HCT116 (cell line): ENCODE measurements at regions not wholly inside any gene's neighbourhood (a gene's known extent, or its start where the extent isn't known, plus 50 kb on each side); places are given as distances from the start of the nearest gene placed in this dataset.

Experiments
- CEBPB ChIP-seq: IDR thresholded peaks from 2 replicates; pipeline ENCODE4 v1.6.1; 2012; ENCODE audit warnings: low read depth
- CTCF ChIP-seq, 3 experiments: fragments of 200-600 bp in 1 of 3; sonication (generic) in 1 of 3; IDR thresholded peaks in 2 of 3; conservative IDR thresholded peaks in 1 of 3; 2 replicates each; pipeline ENCODE4 v1.5.1; 2012 to 2017; ENCODE audit warnings: low read depth in 2 of 3, low read length in 2 of 3, antibody characterized with exemption in 1 of 3, borderline replicate concordance in 1 of 3, control low read depth in 1 of 3, mild to moderate bottlenecking in 1 of 3, mixed read lengths in 1 of 3, mixed run types in 1 of 3, moderate library complexity in 1 of 3; ENCODE audit not compliant: insufficient read depth in 1 of 3
- EGR1 ChIP-seq: IDR thresholded peaks from 2 replicates; pipeline ENCODE4 v1.6.1; 2012; ENCODE audit warnings: low read depth
- EZH2 ChIP-seq: fragments of 200-600 bp; sonication (generic); IDR thresholded peaks from 2 replicates; pipeline ENCODE4 v1.6.1; 2017; ENCODE audit warnings: antibody characterized with exemption, mixed run types
- EZH2phosphoT487 ChIP-seq: fragments of 200-600 bp; IDR thresholded peaks from 2 replicates; pipeline ENCODE4 v1.6.1; 2018; ENCODE audit warnings: antibody characterized with exemption, borderline replicate concordance
- POLR2A ChIP-seq: IDR thresholded peaks from 2 replicates; pipeline ENCODE4 v1.7.0; 2011; ENCODE audit warnings: borderline replicate concordance; ENCODE audit not compliant: insufficient read depth, insufficient read length; ENCODE audit errors: extremely low read depth
- YY1 ChIP-seq: IDR thresholded peaks from 2 replicates; pipeline ENCODE4 v1.6.1; 2011; ENCODE audit warnings: low read length, low read depth, moderate library complexity, mild to moderate bottlenecking; ENCODE audit not compliant: insufficient replicate concordance; ENCODE audit errors: extremely low read depth
- TF ChIP-seq, protein P1 (sequence below): IDR thresholded peaks from 2 replicates; pipeline ENCODE4 v1.6.1; 2012

- TF ChIP-seq POLR2A (no peak), EZH2 (no peak), CTCF (IDR thresholded peaks at IDR 0.05 in 2 of 3, conservative IDR thresholded peaks at IDR 0.05 in 1 of 3; ENCODE audit: borderline replicate concordance in 1 of 3, insufficient read depth in 1 of 3, low read depth in 2 of 3, low read length in 2 of 3) (no peak), EGR1 (no peak), CEBPB (no peak), YY1 (no peak), EZH2phosphoT487 (no peak)
- TF ChIP-seq, protein P1, sequence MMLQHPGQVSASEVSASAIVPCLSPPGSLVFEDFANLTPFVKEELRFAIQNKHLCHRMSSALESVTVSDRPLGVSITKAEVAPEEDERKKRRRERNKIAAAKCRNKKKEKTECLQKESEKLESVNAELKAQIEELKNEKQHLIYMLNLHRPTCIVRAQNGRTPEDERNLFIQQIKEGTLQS, result no peak
Measured at GRCh38 chr10:3623746-3624145, 161.3 kb downstream of the KLF6 start.
